Brain microvascular endothelial cell (primary cell): ENCODE measurements at regions not wholly inside any gene's neighbourhood (a gene's known extent, or its start where the extent isn't known, plus 50 kb on each side); places are given as distances from the start of the nearest gene placed in this dataset.

Source experiments
- DNase-seq: peaks from one replicate; pipeline ENCODE4 v3.0.0-alpha.2; 2020
- H3K27ac ChIP-seq: fragments of 250-450 bp; sonication (Bioruptor Pico); 2 replicates; pipeline ENCODE4 v1.5.1; 2020; ENCODE audit warnings: mild to moderate bottlenecking, moderate library complexity
- H3K27me3 ChIP-seq: fragments of 250-450 bp; sonication (Bioruptor Pico); replicated peaks from 2 replicates; pipeline ENCODE4 v1.5.1; 2020; ENCODE audit warnings: mild to moderate bottlenecking
- H3K36me3 ChIP-seq: fragments of 250-450 bp; sonication (Bioruptor Pico); replicated peaks from 2 replicates; pipeline ENCODE4 v1.5.1; 2020; ENCODE audit warnings: mild to moderate bottlenecking
- H3K4me3 ChIP-seq: 2 replicates; pipeline ENCODE4 v1.5.1; 2011; ENCODE audit warnings: low read depth, mild to moderate bottlenecking, control low read depth, low read length, moderate library complexity
- CTCF ChIP-seq: IDR thresholded peaks from 2 replicates; pipeline ENCODE4 v1.5.1; 2011; ENCODE audit warnings: low read depth, mild to moderate bottlenecking, moderate library complexity, low read length, control low read depth, inconsistent platforms; ENCODE audit errors: missing control alignments
- in situ Hi-C: cut with HindIII; loops from 2 replicates; pipeline ENCODE4 v1.10.0; 2017; ENCODE audit warnings: low sequenced_read_pairs, low pct_ligation_motif_present

- in situ Hi-C loops = no loop called here
- DNase-seq = peak; percentile 55
- Histone ChIP-seq H3K4me3 (no peak overlapping the region), H3K27ac (no peak overlapping the region), H3K36me3 (no peaks in the 10 kb centered on the region), H3K27me3 (no peaks in the 10 kb centered on the region)
- TF ChIP-seq CTCF = no peak
Observed at GRCh38 chr21:35352066-35352770, 303.1 kb upstream of the RUNX1 start.

- Histone ChIP-seq H3K4me3 (no peak overlapping the region), H3K36me3 (no peaks in the 10 kb centered on the region), H3K27me3 (no peaks in the 10 kb centered on the region), H3K27ac (no peak overlapping the region)
- no peak for DNase-seq
- no peak for TF ChIP-seq CTCF
- in situ Hi-C loops = no loop called here
Observed at GRCh38 chr21:35351434-35351833, 302.3 kb upstream of the RUNX1 start.

DNA sequence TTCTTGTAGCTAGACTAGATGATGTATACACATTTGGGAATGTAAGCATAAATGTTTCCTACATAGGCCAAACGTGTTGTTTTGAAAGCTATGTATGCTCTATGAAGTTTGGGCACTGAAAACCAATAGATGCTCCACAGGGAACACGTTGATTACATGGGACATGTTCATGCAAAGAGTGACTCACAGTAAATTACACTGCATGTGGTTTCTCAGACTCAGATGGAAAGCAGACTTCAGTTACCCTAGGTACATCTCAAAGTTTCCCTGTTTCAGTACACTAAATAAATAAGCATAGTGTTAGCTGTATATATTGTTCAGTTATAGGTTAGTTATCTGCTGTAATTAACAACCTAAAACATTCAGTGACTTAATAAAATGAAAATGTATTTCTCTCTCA lies 301.9 kb upstream of the RUNX1 start:
- no peak for DNase-seq
- H3K36me3 ChIP-seq = no peaks in the 10 kb centered on the region
- no peak for TF ChIP-seq CTCF
- no peaks in the 10 kb centered on the region for H3K27me3 ChIP-seq
- in situ Hi-C loops = no loop called here
- no peak overlapping the region for H3K27ac ChIP-seq
- H3K4me3 ChIP-seq = no peak overlapping the region

GRCh38 chr21:35349376-35350080 lies 300.4 kb upstream of the RUNX1 start:
- Histone ChIP-seq H3K4me3 (no peak overlapping the region), H3K27me3 (no peaks in the 10 kb centered on the region), H3K36me3 (no peaks in the 10 kb centered on the region), H3K27ac (no peak overlapping the region)
- in situ Hi-C loops = no loop called here
- TF ChIP-seq CTCF = no peak
- DNase-seq = no peak

DNA sequence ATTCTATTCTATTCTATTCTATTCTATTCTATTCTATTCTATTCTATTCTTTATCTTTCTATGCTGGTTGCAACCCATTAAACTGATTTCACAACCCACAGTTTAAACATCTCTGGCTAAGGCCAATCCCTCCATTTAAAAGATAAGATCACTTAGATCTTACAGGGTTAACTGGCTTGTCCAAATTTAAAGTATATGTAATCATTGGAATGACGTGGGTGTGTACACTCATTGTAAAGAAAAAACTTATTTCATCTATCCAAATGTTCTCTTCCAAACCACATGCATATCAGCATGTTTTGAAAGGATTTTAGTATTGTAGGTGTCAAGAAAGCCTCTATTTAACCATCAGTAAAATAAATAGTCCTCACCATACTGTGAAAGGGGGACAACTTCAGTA lies 299.6 kb upstream of the RUNX1 start:
- no peak for DNase-seq
- H3K36me3 ChIP-seq = no peaks in the 10 kb centered on the region
- H3K4me3 ChIP-seq = no peak overlapping the region
- H3K27ac ChIP-seq = no peak overlapping the region
- H3K27me3 ChIP-seq = no peaks in the 10 kb centered on the region
- no peak for TF ChIP-seq CTCF
- in situ Hi-C loops = no loop called here
